Spinal cord (tissue), 9 donors: ENCODE measurements at regions not wholly inside any gene's neighbourhood (a gene's known extent, or its start where the extent isn't known, plus 50 kb on each side); places are given as distances from the start of the nearest gene placed in this dataset.

ENCODE experiments used
- DNase-seq, 6 donors: peaks; one replicate each; pipeline versions ENCODE4 v3.0.0 to v3.0.0-alpha.2; 2013 to 2015; ENCODE audit warnings: low spot score in 6 of 6, low read depth in 4 of 6
- H3K27ac ChIP-seq: one replicate; pipeline ENCODE4 v1.5.1; 2013; ENCODE audit warnings: low read depth, low read length, control low read depth
- H3K27me3 ChIP-seq: one replicate; pipeline ENCODE4 v1.6.1; 2013; ENCODE audit warnings: low read length; ENCODE audit not compliant: control insufficient read depth, insufficient read depth
- H3K36me3 ChIP-seq: one replicate; pipeline ENCODE4 v1.6.1; 2013; ENCODE audit warnings: low read length; ENCODE audit not compliant: control insufficient read depth, insufficient read depth
- H3K4me1 ChIP-seq: one replicate; pipeline ENCODE4 v1.6.1; 2013; ENCODE audit warnings: low read length; ENCODE audit not compliant: control insufficient read depth, insufficient read depth
- H3K4me3 ChIP-seq: one replicate; pipeline ENCODE4 v1.5.1; 2013; ENCODE audit warnings: low read depth, low read length, control low read depth
- H3K9me3 ChIP-seq: one replicate; pipeline ENCODE4 v1.6.1; 2013; ENCODE audit warnings: low read length; ENCODE audit not compliant: control insufficient read depth, insufficient read depth
- WGBS: methylation state at CpG from one replicate; pipeline ENCODE4 v1.1.5; 2013; ENCODE audit warnings: missing lambda C conversion rate; ENCODE audit not compliant: insufficient coverage; 5-methylcytosine and 5-hydroxymethylcytosine counted together
- donor health status: healthy.

DNA sequence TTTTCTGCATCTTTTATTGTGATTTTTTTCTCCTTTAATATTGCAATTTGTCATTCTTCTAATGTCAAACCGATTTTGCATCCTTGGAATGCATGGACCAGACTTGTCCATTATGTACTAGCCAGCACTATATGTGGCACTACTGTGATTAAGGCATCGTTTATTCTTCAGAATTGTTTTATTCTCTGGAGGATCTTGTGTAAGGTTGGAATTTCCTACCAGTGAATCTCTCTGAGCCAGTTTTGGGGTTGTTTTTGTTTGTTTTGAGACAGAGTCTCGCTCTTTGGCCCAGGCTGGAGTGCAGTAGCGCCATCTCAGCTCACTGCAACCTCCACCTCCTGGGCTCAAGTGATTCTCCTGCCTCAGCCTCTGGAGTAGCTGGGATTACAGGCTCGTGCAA, 58.5 kb downstream of the IGLL5 start:
- Histone ChIP-seq H3K27ac (no peak overlapping the region), H3K4me3 (no peak overlapping the region), H3K27me3 (no peaks in the 10 kb centered on the region), H3K9me3 (no peaks in the 10 kb centered on the region), H3K4me1 (no peaks in the 10 kb centered on the region), H3K36me3 (no peaks in the 10 kb centered on the region)
- WGBS, result 86% methylated on average over 1 of the region's 5 CpGs
- no peak for DNase-seq

DNA sequence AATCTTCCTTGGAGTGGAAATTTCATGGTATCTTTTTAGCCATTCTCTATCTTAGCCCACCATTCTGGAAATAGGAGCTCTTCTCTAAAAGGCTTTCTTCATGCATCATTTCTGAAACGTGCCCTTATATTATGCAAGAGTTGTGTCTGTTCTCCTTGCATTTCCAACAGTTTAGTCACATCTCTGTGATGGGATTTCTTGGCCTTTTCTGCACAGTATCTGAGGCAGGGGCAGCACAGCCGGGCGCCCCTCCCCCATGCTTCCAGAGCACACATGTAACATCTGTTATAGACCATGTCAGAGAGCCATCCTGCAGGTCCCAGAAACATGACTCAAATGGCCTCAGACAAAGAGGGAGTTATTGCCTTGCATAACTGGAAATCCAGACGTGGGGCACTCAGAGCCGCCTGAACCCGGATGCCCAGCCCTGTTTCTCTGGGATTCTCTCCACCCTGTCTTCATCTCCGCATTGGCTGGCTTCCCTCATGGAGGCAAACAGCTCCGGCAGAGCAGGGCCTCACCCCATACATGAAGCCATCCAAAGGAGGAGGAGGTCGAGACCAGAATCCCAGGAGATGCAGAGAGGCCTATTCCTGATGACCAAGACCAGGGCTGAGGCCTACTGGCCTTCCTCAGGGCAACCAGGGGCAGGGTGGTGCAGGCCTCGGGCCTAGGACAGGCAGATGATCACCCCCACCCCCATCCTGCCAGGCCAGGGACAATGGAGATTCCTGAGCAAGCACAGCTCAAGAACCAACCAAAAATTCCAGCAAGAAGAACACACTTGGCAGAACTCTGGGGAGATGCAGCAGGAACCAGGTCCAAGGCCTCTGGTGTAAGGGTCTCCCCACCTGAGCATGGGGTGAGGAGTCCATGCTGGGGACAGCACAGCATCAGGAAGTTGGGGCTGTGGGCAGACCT, 61.3 kb downstream of the IGLL5 start:
- Histone ChIP-seq H3K27ac (no peak overlapping the region), H3K4me3 (no peak overlapping the region), H3K36me3 (no peaks in the 10 kb centered on the region), H3K4me1 (no peaks in the 10 kb centered on the region), H3K27me3 (no peaks in the 10 kb centered on the region), H3K9me3 (no peaks in the 10 kb centered on the region)
- DNase-seq, result no peak
- WGBS, result 86% methylated on average over 9 of the region's 10 CpGs

DNA sequence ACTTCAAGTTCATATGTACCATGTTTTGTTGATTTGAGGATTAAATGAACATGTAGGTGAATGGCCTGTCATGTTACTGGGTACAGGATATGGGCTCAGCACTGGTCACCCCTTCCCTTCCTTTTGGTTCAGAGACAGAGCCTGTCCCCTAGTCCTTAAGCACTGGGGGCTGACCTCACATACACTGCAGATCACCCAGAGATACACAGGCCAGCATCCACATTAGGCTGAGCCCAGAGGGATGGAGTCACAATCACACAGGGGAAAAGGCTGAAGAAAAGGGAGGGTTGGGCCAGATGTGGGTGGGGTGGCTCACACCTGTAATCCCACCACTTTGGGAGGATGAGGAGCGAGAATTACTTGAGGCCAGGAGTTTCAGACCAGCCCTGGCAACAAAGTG, 62.3 kb downstream of the IGLL5 start:
- no peaks in the 10 kb centered on the region for H3K36me3 ChIP-seq
- no peak overlapping the region for H3K4me3 ChIP-seq
- no peaks in the 10 kb centered on the region for H3K9me3 ChIP-seq
- no peaks in the 10 kb centered on the region for H3K27me3 ChIP-seq
- H3K4me1 ChIP-seq, result no peaks in the 10 kb centered on the region
- no CpG with 5 or more reads among the region's 1 CpG for WGBS
- DNase-seq, result no peak
- no peak overlapping the region for H3K27ac ChIP-seq

DNA sequence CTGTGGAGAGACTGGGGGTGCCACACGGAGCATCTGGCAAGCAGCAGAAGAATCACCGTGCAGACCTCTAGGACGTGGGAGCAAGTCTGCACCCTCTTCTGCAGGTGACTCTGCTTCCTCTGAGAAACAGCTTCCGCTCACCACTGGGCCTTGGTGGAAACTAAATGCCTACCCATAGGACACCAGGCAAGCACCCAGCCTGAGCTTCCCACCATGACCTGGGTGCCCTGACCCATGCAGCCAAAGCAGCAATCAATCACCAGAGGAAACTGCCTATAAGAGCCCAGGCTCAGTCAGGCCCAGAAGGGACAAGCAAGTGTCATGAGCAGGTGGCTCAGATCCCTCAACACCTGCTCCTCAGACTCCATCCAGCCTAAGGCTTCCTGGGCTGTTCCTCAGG, 63.4 kb downstream of the IGLL5 start:
- Histone ChIP-seq H3K4me1 (no peaks in the 10 kb centered on the region), H3K9me3 (no peaks in the 10 kb centered on the region), H3K27ac (no peak overlapping the region), H3K4me3 (no peak overlapping the region), H3K27me3 (no peaks in the 10 kb centered on the region), H3K36me3 (no peaks in the 10 kb centered on the region)
- 97% methylated on average over 4 of the region's 4 CpGs for WGBS
- DNase-seq, result no peak

DNA sequence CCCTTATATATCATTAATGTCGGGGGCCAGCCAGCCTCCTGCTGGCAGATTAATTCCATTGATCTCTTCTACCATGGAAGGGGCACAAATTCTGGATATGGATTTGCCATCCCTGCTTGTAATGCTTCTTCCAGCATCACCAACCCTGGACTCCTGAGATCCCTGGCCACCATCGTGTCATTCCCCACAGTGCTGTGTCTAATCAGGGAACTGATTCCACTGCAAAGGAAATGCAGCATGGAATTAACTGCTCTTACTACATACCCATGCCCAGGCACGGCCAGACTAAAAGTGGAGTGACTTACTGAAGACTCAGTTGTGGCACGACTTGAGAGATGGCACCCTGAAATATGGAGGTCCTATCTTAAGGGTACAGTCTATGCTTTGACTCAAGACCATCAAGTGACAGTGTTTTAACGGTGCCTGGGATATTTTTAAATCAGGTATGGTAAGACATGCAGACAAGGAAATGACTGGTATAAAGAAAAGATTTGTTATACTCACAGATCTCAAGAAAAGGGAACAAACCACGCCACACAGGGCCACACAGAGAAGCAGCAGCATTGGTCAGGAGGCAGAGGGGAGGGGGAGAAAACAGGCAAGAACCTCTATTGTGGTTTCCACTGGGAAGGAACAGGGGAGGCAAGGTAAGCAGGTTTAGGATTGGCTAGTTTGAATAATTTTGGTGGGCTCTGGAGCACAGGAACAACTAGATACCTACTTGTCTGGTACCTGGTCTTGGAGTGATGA, 65.1 kb downstream of the IGLL5 start:
- no peaks in the 10 kb centered on the region for H3K36me3 ChIP-seq
- H3K4me1 ChIP-seq, result no peaks in the 10 kb centered on the region
- H3K4me3 ChIP-seq, result no peak overlapping the region
- H3K9me3 ChIP-seq, result no peaks in the 10 kb centered on the region
- no peak for DNase-seq
- no peaks in the 10 kb centered on the region for H3K27me3 ChIP-seq
- H3K27ac ChIP-seq, result no peak overlapping the region
- 86% methylated on average over 5 of the region's 6 CpGs for WGBS

DNA sequence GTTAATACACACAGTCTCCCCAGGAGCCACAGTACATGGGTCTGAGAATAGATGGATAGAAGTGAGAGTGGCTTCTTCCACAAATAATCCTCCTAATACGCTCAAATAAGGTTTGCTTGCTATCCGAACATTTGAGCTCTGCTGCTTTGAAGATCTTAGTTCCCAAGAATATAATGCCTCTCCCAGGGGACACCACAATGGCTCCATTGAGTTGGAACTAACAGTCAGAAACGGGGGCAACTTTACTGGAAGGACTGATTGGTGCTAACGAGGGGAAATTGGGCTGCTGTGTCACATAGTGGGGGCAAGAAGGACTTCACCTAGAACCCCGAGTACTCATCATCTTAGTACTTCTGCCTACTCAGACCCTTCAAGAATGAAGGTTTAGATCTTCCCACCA, 66.2 kb downstream of the IGLL5 start:
- peak in 1 of 6 donors; percentile 8 for DNase-seq
- no peaks in the 10 kb centered on the region for H3K9me3 ChIP-seq
- H3K27me3 ChIP-seq, result no peaks in the 10 kb centered on the region
- no peak overlapping the region for H3K4me3 ChIP-seq
- H3K4me1 ChIP-seq, result no peaks in the 10 kb centered on the region
- H3K27ac ChIP-seq, result no peak overlapping the region
- no peaks in the 10 kb centered on the region for H3K36me3 ChIP-seq
- whole genome bisulfite sequencing, result 0% methylated on average over 1 of the region's 5 CpGs

DNA sequence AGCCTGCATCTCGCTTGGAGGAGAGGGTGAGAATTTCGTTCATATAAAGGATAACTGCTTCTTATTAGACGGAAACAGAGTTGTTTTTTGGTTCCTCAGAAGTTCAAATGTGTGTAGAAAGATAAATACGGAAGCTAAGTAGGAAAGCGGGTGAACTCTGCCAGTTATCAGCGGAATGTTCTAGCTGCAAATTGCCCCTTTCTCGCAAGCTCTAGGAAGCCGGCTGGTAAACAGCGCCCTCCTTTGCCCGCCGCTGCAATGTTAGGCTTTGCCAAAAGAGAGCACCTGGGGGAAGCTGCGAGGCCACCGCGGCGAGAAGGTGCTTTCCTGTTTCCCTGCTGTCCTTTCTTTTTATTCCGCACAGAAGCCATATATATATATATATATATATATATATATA, 67.0 kb downstream of the IGLL5 start:
- H3K4me1 ChIP-seq, result no peaks in the 10 kb centered on the region
- peak in 1 of 6 donors; percentile 46 for DNase-seq
- no peaks in the 10 kb centered on the region for H3K27me3 ChIP-seq
- H3K36me3 ChIP-seq, result no peaks in the 10 kb centered on the region
- no peaks in the 10 kb centered on the region for H3K9me3 ChIP-seq
- no peak overlapping the region for H3K27ac ChIP-seq
- 39% methylated on average over 11 of the region's 16 CpGs for WGBS
- no peak overlapping the region for H3K4me3 ChIP-seq

DNA sequence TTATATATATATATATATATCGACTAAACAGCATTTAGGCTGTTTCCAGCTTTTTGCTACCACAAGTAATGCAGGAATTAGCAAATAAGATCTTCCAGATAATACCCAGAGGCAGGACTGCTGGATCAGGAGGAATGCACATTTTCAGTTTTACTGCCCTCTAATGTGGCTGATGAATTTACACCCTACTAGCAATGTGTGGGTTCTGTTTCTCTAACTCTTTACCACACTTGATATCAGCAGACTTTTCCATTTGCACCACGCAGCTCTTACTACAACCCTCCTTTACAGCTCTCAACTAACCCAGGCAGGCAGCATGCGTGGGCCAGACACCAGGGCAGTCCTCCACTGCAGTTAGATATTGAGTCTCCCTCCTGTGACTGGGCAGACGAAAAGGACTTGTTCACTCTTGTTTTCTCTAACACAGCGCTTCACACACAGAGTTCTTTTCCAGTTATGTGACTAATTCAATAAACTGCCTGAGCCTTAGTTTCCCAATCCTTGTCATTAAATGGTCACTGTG, 67.7 kb downstream of the IGLL5 start:
- Histone ChIP-seq H3K36me3 (no peaks in the 10 kb centered on the region), H3K27ac (no peak overlapping the region), H3K9me3 (no peaks in the 10 kb centered on the region), H3K27me3 (no peaks in the 10 kb centered on the region), H3K4me3 (no peak overlapping the region), H3K4me1 (no peaks in the 10 kb centered on the region)
- DNase-seq, result peak in 1 of 6 donors; percentile 23
- WGBS, result 71% methylated on average over 3 of the region's 5 CpGs

DNA sequence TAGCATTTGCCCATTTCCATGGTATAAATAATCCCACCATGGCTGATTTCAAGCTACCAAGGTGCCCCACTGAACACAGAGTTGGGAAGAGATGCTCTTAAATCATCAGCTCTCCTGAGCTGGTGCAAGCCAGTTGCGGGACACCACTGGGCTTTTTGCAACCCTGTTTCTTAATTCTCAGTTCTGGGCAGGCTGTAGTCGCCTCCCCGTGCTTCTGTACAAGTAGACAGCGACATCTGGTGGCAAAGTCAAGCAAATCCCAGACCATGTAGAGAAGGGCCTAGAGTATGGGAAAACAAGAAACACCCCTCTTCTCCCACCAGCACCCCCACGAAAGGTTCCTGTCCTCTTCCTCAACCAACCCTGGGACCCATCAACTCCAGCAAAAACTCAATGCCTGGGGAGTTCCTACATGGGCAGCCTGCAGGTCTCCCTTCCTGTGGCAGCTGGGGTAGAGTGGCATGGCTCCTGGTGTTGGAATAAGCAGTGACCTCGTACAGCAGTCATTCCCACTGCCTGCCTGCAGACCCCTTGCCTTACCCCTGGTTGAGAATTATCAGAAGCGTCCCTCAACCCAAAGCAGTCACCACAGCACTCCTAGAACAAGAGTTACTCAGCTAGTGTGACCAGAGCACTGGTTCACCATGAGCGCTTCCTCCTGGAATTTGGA, 68.4 kb downstream of the IGLL5 start:
- Histone ChIP-seq H3K27ac (no peak overlapping the region), H3K4me3 (no peak overlapping the region), H3K27me3 (no peaks in the 10 kb centered on the region), H3K36me3 (no peaks in the 10 kb centered on the region), H3K9me3 (no peaks in the 10 kb centered on the region), H3K4me1 (no peaks in the 10 kb centered on the region)
- WGBS, result 17% methylated on average over 6 of the region's 8 CpGs
- DNase-seq, result peak; percentile 46 to 93 (median 70)
